ENCODE measurements at regions not wholly inside any gene's neighbourhood (a gene's known extent, or its start where the extent isn't known, plus 50 kb on each side); places are given as distances from the start of the nearest gene placed in this dataset.

DNA sequence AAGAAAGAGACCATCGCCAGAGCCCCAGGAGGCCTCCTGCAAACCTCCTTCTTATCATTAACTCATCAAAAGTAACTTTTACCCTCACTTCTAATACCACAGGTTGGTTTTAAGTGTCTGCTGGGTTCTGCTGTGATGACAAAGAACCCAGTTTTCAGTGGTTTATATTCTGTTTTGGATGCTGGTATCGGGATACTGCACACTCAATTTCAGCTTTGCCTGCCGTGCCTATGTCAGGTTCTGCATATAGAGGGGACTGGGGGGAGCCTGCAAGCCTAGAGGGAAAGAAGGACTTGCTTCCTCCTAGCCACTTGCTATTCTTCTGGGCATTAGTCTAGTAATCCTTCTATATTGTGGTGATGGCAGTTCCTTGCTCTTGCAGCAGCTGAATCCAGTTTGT, 242.4 kb downstream of the KCNRG start:
- H3K4me3 ChIP-seq (ENCODE audit: low read depth, low read length) = no peak overlapping the region
- TF ChIP-seq, protein P1, sequence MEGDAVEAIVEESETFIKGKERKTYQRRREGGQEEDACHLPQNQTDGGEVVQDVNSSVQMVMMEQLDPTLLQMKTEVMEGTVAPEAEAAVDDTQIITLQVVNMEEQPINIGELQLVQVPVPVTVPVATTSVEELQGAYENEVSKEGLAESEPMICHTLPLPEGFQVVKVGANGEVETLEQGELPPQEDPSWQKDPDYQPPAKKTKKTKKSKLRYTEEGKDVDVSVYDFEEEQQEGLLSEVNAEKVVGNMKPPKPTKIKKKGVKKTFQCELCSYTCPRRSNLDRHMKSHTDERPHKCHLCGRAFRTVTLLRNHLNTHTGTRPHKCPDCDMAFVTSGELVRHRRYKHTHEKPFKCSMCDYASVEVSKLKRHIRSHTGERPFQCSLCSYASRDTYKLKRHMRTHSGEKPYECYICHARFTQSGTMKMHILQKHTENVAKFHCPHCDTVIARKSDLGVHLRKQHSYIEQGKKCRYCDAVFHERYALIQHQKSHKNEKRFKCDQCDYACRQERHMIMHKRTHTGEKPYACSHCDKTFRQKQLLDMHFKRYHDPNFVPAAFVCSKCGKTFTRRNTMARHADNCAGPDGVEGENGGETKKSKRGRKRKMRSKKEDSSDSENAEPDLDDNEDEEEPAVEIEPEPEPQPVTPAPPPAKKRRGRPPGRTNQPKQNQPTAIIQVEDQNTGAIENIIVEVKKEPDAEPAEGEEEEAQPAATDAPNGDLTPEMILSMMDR (conservative IDR thresholded peaks at IDR 0.05; ENCODE audit: low read depth, low read length) = no peak
- no peak for DNase-seq (ENCODE audit: low read depth)

DNA sequence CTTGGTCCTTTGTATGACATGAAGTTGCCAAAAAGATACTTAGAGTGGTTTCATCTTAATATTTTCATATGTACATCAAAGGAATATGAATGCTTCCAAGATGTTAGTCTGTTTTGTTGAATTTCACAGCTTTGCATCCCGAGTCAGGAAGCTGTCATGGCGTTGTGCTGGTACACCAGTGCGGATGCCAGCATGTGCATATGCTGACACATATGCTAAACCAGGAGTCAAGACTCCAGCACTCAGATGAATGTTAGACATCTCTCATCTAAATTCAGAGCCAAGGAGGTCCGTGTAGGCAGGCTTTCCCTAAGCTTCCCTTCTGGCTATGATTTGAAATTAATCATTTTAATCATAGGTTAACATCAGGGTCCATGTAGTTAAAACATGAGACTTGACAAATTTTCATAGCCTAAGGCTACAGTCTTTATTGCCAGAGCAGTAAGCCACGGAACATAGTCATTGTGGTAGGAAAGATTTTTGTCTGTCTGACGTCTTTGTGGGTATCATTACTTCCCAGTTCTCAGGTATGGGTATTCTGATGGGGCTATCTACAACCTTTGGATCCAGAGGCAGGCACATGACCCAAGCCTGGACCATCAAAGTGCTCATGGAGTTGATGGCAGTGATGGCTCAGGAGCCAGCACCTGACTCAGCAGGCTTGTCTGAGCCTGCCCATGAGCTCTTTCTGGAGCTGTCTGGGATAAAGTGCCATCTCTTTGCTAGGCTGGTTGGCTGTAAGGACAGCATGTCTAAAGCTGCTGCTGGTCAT, 246.1 kb downstream of the KCNRG start:
- TF ChIP-seq, protein P1 (conservative IDR thresholded peaks at IDR 0.05; ENCODE audit: low read depth, low read length) = no peak
- H3K4me3 ChIP-seq (ENCODE audit: low read depth, low read length) = no peak overlapping the region
- no peak for DNase-seq (ENCODE audit: low read depth)

DNA sequence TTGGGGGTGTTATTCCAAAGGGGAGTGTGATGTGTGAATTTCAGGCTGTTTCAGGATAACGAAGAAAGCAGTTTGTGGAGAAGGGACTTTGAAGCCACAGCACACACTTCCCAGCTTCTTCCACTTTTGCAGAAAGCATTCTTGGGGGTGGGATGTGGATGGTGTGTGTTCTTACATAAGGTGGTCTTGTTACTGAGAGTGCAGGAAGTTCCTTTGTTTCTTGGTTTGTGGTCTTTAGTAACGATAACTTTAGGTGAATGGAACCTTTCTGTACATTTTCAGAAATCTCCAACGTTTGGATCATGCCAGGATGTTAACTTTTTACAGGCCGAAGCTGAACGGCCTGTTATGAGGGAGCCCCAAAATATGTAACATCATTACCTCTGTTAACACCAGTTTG, 251.8 kb downstream of the KCNRG start:
- DNase-seq (ENCODE audit: low read depth) = no peak
- TF ChIP-seq, protein P1 (conservative IDR thresholded peaks at IDR 0.05; ENCODE audit: low read depth, low read length) = no peak
- H3K4me3 ChIP-seq (ENCODE audit: low read depth, low read length) = no peak overlapping the region

DNA sequence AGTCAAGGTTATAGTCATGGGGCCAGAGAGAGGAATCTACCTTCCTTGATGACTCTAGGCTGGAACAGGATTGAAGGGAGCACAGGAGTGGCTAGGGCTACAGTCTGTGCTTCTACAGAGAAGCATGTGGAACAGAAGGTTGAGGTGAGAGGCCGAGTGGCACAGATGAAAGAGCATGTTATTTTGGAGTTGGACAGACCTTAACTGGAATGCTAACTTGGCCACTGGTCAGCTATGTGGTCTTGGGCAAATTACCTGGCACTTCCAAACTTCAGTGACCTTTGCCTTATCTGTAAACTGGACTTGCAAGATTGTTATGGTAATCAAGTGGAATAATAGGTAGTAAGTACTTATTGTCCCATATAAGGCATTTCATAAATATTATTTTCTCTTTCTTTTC, 252.7 kb downstream of the KCNRG start:
- TF ChIP-seq, protein P1 (conservative IDR thresholded peaks at IDR 0.05; ENCODE audit: low read depth, low read length) = no peak
- H3K4me3 ChIP-seq (ENCODE audit: low read depth, low read length) = no peak overlapping the region
- DNase-seq (ENCODE audit: low read depth) = no peak

DNA sequence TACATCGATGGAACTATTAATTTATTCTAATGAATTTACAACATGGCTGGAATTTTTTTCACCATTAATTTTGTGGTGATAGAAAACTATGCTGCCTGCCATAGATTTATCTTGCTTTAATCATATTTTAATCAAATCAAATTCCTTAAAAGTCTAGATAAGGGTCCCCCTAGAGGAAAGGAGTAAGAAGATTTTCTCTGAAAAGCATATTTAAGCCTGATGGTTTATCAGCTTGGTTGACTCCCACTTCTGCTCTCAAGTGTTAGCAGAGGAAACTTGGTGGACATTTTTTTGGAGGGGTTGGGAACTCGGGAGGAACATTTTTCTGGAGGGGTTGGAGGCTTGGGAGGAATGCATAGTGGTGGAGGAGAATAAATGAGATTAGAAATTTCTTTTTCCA, 253.3 kb downstream of the KCNRG start:
- no peak overlapping the region for H3K4me3 ChIP-seq (ENCODE audit: low read depth, low read length)
- DNase-seq (ENCODE audit: low read depth) = no peak
- TF ChIP-seq, protein P1 (conservative IDR thresholded peaks at IDR 0.05; ENCODE audit: low read depth, low read length) = peak; percentile 26

GRCh38 chr13:50274181-50274580, 258.9 kb downstream of the KCNRG start:
- no peak overlapping the region for H3K4me3 ChIP-seq (ENCODE audit: low read depth, low read length)
- DNase-seq (ENCODE audit: low read depth) = no peak
- TF ChIP-seq, protein P1 (conservative IDR thresholded peaks at IDR 0.05; ENCODE audit: low read depth, low read length) = no peak

Measured in epithelial cell of proximal tubule (primary cell).